ENCODE measurements at regions not wholly inside any gene's neighbourhood (a gene's known extent, or its start where the extent isn't known, plus 50 kb on each side); places are given as distances from the start of the nearest gene placed in this dataset.

DNA sequence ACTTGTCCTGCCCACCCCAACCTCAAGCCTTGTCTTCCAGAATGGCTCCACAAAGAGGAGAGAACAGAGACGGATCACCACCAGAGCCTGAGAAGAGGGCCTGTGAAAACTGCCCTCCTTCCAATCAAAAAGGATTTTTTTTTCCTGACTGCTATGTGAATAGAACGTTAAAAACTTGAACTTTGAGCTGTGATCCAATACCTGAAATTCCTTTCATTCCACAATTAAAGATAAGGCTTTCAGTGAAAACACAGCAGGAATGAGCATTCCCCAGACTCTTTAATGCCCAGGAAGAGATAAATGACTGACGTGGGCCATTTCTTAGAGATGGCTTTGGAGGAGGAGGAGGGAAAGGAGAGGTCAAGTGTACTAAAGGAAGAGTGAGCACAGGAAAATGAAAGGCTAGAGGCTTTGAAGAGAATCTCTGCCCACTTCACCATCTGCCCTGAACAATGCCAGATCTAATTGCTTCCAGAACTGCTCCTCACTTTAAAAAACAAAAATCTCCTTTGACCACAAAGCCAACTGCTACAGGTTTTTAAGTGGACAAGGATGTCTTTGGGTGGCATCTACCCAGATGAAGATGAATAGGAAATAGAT, 177.9 kb upstream of the MAP3K1 start (continued):
- TF ChIP-seq, protein P1, sequence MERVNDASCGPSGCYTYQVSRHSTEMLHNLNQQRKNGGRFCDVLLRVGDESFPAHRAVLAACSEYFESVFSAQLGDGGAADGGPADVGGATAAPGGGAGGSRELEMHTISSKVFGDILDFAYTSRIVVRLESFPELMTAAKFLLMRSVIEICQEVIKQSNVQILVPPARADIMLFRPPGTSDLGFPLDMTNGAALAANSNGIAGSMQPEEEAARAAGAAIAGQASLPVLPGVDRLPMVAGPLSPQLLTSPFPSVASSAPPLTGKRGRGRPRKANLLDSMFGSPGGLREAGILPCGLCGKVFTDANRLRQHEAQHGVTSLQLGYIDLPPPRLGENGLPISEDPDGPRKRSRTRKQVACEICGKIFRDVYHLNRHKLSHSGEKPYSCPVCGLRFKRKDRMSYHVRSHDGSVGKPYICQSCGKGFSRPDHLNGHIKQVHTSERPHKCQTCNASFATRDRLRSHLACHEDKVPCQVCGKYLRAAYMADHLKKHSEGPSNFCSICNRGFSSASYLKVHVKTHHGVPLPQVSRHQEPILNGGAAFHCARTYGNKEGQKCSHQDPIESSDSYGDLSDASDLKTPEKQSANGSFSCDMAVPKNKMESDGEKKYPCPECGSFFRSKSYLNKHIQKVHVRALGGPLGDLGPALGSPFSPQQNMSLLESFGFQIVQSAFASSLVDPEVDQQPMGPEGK (CRISPR knock-in tag; IDR thresholded peaks at IDR 0.05) = peak; percentile 58; the same call in 1 of the 2 replicates
- TF ChIP-seq GATAD2A (CRISPR knock-in tag; IDR thresholded peaks at IDR 0.05) (peak; percentile 93), NCOA1 (CRISPR knock-in tag; IDR thresholded peaks at IDR 0.05) (no peak), HOXA5 (CRISPR knock-in tag; IDR thresholded peaks at IDR 0.05) (0 out of 2 replicates have a peak, but pooled peaks have one; percentile 72), ZNF30 (CRISPR knock-in tag; IDR thresholded peaks at IDR 0.05) (no peak), TBL1XR1 (IDR thresholded peaks at IDR 0.05; ENCODE audit: borderline replicate concordance, low read length, partially characterized antibody) (no peak), KMT2A (CRISPR knock-in tag; IDR thresholded peaks at IDR 0.05) (no peak), SMC3 (IDR thresholded peaks at IDR 0.05; ENCODE audit: low read length) (peak; percentile 18; the same call in 1 of the 2 replicates), FOXO1 (CRISPR knock-in tag; IDR thresholded peaks at IDR 0.05) (peak; percentile 65), ZNF282 (IDR thresholded peaks at IDR 0.05; ENCODE audit: partially characterized antibody) (no peak), ZNF574 (CRISPR knock-in tag; IDR thresholded peaks at IDR 0.05) (0 out of 2 replicates have a peak, but pooled peaks have one; percentile 26), ARNT2 (CRISPR knock-in tag; IDR thresholded peaks at IDR 0.05; ENCODE audit: low read depth) (no peak)
- TF ChIP-seq, protein P2, sequence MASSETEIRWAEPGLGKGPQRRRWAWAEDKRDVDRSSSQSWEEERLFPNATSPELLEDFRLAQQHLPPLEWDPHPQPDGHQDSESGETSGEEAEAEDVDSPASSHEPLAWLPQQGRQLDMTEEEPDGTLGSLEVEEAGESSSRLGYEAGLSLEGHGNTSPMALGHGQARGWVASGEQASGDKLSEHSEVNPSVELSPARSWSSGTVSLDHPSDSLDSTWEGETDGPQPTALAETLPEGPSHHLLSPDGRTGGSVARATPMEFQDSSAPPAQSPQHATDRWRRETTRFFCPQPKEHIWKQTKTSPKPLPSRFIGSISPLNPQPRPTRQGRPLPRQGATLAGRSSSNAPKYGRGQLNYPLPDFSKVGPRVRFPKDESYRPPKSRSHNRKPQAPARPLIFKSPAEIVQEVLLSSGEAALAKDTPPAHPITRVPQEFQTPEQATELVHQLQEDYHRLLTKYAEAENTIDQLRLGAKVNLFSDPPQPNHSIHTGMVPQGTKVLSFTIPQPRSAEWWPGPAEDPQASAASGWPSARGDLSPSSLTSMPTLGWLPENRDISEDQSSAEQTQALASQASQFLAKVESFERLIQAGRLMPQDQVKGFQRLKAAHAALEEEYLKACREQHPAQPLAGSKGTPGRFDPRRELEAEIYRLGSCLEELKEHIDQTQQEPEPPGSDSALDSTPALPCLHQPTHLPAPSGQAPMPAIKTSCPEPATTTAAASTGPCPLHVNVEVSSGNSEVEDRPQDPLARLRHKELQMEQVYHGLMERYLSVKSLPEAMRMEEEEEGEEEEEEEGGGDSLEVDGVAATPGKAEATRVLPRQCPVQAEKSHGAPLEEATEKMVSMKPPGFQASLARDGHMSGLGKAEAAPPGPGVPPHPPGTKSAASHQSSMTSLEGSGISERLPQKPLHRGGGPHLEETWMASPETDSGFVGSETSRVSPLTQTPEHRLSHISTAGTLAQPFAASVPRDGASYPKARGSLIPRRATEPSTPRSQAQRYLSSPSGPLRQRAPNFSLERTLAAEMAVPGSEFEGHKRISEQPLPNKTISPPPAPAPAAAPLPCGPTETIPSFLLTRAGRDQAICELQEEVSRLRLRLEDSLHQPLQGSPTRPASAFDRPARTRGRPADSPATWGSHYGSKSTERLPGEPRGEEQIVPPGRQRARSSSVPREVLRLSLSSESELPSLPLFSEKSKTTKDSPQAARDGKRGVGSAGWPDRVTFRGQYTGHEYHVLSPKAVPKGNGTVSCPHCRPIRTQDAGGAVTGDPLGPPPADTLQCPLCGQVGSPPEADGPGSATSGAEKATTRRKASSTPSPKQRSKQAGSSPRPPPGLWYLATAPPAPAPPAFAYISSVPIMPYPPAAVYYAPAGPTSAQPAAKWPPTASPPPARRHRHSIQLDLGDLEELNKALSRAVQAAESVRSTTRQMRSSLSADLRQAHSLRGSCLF (CRISPR knock-in tag; IDR thresholded peaks at IDR 0.05; ENCODE audit: borderline replicate concordance) = no peak
- TF ChIP-seq, protein P3, sequence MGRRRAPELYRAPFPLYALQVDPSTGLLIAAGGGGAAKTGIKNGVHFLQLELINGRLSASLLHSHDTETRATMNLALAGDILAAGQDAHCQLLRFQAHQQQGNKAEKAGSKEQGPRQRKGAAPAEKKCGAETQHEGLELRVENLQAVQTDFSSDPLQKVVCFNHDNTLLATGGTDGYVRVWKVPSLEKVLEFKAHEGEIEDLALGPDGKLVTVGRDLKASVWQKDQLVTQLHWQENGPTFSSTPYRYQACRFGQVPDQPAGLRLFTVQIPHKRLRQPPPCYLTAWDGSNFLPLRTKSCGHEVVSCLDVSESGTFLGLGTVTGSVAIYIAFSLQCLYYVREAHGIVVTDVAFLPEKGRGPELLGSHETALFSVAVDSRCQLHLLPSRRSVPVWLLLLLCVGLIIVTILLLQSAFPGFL (CRISPR knock-in tag; IDR thresholded peaks at IDR 0.05) = no peak
- TF ChIP-seq, protein P4, sequence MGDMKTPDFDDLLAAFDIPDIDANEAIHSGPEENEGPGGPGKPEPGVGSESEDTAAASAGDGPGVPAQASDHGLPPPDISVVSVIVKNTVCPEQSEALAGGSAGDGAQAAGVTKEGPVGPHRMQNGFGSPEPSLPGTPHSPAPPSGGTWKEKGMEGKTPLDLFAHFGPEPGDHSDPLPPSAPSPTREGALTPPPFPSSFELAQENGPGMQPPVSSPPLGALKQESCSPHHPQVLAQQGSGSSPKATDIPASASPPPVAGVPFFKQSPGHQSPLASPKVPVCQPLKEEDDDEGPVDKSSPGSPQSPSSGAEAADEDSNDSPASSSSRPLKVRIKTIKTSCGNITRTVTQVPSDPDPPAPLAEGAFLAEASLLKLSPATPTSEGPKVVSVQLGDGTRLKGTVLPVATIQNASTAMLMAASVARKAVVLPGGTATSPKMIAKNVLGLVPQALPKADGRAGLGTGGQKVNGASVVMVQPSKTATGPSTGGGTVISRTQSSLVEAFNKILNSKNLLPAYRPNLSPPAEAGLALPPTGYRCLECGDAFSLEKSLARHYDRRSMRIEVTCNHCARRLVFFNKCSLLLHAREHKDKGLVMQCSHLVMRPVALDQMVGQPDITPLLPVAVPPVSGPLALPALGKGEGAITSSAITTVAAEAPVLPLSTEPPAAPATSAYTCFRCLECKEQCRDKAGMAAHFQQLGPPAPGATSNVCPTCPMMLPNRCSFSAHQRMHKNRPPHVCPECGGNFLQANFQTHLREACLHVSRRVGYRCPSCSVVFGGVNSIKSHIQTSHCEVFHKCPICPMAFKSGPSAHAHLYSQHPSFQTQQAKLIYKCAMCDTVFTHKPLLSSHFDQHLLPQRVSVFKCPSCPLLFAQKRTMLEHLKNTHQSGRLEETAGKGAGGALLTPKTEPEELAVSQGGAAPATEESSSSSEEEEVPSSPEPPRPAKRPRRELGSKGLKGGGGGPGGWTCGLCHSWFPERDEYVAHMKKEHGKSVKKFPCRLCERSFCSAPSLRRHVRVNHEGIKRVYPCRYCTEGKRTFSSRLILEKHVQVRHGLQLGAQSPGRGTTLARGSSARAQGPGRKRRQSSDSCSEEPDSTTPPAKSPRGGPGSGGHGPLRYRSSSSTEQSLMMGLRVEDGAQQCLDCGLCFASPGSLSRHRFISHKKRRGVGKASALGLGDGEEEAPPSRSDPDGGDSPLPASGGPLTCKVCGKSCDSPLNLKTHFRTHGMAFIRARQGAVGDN (CRISPR knock-in tag; IDR thresholded peaks at IDR 0.05) = no peak

Measured in HepG2 (cell line).